ENCODE measurements at regions not wholly inside any gene's neighbourhood (a gene's known extent, or its start where the extent isn't known, plus 50 kb on each side); places are given as distances from the start of the nearest gene placed in this dataset.

- no peak for DNase-seq
- Histone ChIP-seq H3K36me3 (no peaks in the 10 kb centered on the region), H3K27me3 (no peaks in the 10 kb centered on the region), H3K9me3 (no peaks in the 10 kb centered on the region), H3K27ac (no peak overlapping the region), H3K4me3 (no peak overlapping the region), H3K4me1 (no peaks in the 10 kb centered on the region)
- intact Hi-C loops (cut with DNase I), result no loop called here
- WGBS, 2 donors, result 89 to 94% methylated on average over 2 of the region's 2 CpGs
- TF ChIP-seq EP300 (IDR thresholded peaks at IDR 0.05), result no peak
- TF ChIP-seq CTCF (IDR thresholded peaks at IDR 0.05), result no peak
- no peak for TF ChIP-seq POLR2AphosphoS5 (IDR thresholded peaks at IDR 0.05)
- no peak for TF ChIP-seq POLR2A (IDR thresholded peaks at IDR 0.05)
Measured at GRCh38 chr13:89627996-89628395, 1719.5 kb upstream of the MIR17HG start.

DNA sequence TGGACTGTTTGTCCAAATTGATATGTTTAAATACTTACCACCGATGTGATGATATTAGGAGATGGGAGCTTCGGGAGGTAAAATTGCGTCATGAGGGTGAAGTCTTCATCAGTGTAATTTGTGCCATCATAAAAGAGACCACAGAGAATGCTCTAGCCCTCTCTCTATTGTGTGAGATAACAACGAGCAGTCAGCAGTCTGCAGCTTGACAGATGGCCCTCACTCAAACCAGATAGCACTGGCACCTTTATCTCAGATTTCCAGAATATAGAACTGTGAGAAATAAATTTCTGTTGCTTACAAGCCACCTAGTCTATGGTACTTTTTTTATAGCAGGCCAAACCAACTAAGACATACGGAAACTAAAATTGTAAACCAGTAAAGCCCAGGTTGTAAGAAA, 1718.9 kb upstream of the MIR17HG start:
- H3K4me3 ChIP-seq, result no peak overlapping the region
- TF ChIP-seq EP300 (IDR thresholded peaks at IDR 0.05) (no peak), CTCF (IDR thresholded peaks at IDR 0.05) (no peak), POLR2AphosphoS5 (IDR thresholded peaks at IDR 0.05) (no peak), POLR2A (IDR thresholded peaks at IDR 0.05) (no peak)
- no peaks in the 10 kb centered on the region for H3K36me3 ChIP-seq
- H3K9me3 ChIP-seq, result no peaks in the 10 kb centered on the region
- H3K4me1 ChIP-seq, result no peaks in the 10 kb centered on the region
- 61 to 78% methylated on average over 5 of the region's 5 CpGs for WGBS, 2 donors
- H3K27ac ChIP-seq, result no peak overlapping the region
- intact Hi-C loops (cut with DNase I), result no loop called here
- DNase-seq, result no peak
- no peaks in the 10 kb centered on the region for H3K27me3 ChIP-seq

GRCh38 chr13:89650226-89650625, 1697.3 kb upstream of the MIR17HG start:
- Histone ChIP-seq H3K4me3 (no peak overlapping the region), H3K9me3 (peaks cover 0 to 3% (median 1%) of the 10 kb centered on the region in 4 donors), H3K4me1 (no peaks in the 10 kb centered on the region), H3K36me3 (no peaks in the 10 kb centered on the region), H3K27me3 (no peaks in the 10 kb centered on the region), H3K27ac (no peak overlapping the region)
- 81 to 89% methylated on average over 7 of the region's 7 CpGs for WGBS, 2 donors
- no peak for DNase-seq
- intact Hi-C loops (cut with DNase I), result no loop called here
- TF ChIP-seq EP300 (IDR thresholded peaks at IDR 0.05) (no peak), CTCF (IDR thresholded peaks at IDR 0.05) (no peak), POLR2A (IDR thresholded peaks at IDR 0.05) (no peak), POLR2AphosphoS5 (IDR thresholded peaks at IDR 0.05) (no peak)

DNA sequence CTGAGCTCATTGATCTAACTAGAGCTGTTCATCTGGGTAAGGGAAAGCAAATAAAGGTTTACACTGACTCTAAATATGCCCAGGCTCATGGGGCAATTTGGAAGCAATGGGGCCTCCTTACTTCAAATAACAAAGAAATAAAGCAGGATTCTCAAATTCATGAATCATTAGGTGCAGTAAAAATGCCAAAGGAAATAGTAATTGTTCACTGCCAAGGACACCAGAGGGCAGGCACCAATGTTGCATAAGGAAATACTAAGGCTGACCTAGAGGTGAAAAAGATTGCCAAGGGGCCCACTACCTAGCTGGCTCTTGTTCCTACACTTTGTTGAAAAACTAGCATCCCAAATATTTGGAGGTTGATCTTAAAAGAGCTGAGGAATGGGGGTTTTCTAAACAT, 1686.7 kb upstream of the MIR17HG start:
- H3K27me3 ChIP-seq, result no peaks in the 10 kb centered on the region
- no peak overlapping the region for H3K27ac ChIP-seq
- no peaks in the 10 kb centered on the region for H3K4me1 ChIP-seq
- H3K9me3 ChIP-seq, result no peaks in the 10 kb centered on the region
- intact Hi-C loops (cut with DNase I), result no loop called here
- H3K36me3 ChIP-seq, result no peaks in the 10 kb centered on the region
- no peak overlapping the region for H3K4me3 ChIP-seq
- DNase-seq, result no peak
- TF ChIP-seq POLR2AphosphoS5 (IDR thresholded peaks at IDR 0.05) (no peak), EP300 (IDR thresholded peaks at IDR 0.05) (no peak), POLR2A (IDR thresholded peaks at IDR 0.05) (no peak), CTCF (IDR thresholded peaks at IDR 0.05) (no peak)

GRCh38 chr13:89673789-89674311, 1673.6 kb upstream of the MIR17HG start:
- Histone ChIP-seq H3K4me3 (no peak overlapping the region), H3K9me3 (no peaks in the 10 kb centered on the region), H3K4me1 (no peaks in the 10 kb centered on the region), H3K27me3 (no peaks in the 10 kb centered on the region), H3K36me3 (no peaks in the 10 kb centered on the region), H3K27ac (no peak overlapping the region)
- TF ChIP-seq POLR2A (IDR thresholded peaks at IDR 0.05), result no peak
- TF ChIP-seq EP300 (IDR thresholded peaks at IDR 0.05), result no peak
- TF ChIP-seq POLR2AphosphoS5 (IDR thresholded peaks at IDR 0.05), result no peak
- DNase-seq, result no peak
- intact Hi-C loops (cut with DNase I), result no loop called here
- WGBS, 2 donors, result 53 to 74% methylated on average over 3 of the region's 3 CpGs

All from sigmoid colon (tissue), 6 donors.